AG04450 (cell line): ENCODE measurements at regions not wholly inside any gene's neighbourhood (a gene's known extent, or its start where the extent isn't known, plus 50 kb on each side); places are given as distances from the start of the nearest gene placed in this dataset.

Experiments used
- CTCF ChIA-PET: fragments of 300-600, 350-600 bp; formaldehyde crosslinking; extraction: SDS; loops from one replicate; lab custom pipeline; 2022; ENCODE audit warnings: antibody characterized with exemption, inconsistent platforms; lab: Charles Lee
- POLR2A ChIA-PET: fragments of 350-600 bp; formaldehyde crosslinking; extraction: SDS; loops from one replicate; lab custom pipeline; 2021; ENCODE audit warnings: antibody characterized with exemption, inconsistent platforms; lab: Yijun Ruan, JAX
- DNase-seq: peaks from one replicate; pipeline ENCODE4 v3.0.0-alpha.2; 2011; ENCODE audit warnings: low read depth, low spot score
- H3K27ac ChIP-seq: one replicate; pipeline ENCODE4 v1.5.1; 2012; ENCODE audit warnings: low read depth, low read length, control low read depth
- H3K27me3 ChIP-seq: one replicate; pipeline ENCODE4 v1.6.0; 2012; ENCODE audit warnings: low read length; ENCODE audit not compliant: control insufficient read depth, insufficient read depth
- H3K4me3 ChIP-seq: 2 replicates; pipeline ENCODE4 v1.5.1; 2011; ENCODE audit warnings: mild to moderate bottlenecking, low read depth, low read length, control low read depth
- H3K9me3 ChIP-seq: 2 replicates; pipeline ENCODE4 v1.5.1; 2012; ENCODE audit warnings: low read length; ENCODE audit not compliant: control insufficient read depth, insufficient read depth
- CTCF ChIP-seq: IDR thresholded peaks from 2 replicates; pipeline ENCODE4 v1.5.1; 2011; ENCODE audit warnings: low read depth, low read length, control low read depth, inconsistent platforms

DNA sequence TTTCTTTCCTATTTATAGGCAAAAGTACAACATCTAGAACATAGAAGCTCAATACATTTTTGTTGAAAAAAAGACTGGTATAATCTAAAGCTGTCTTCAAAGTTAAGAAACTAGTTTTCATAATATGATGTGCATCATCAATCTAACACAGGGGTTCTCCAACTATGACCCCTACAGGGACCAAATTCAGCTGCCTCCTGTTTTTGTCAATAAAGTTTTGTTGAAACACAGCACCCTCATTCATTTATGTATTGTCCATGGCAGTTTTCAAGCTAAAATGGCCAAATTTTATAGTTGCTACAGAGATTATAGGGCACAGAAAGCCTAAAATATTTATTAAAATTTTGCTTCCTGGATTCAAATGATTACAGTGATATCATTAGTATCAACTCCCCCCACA, 452.9 kb downstream of the CCER1 start:
- DNase-seq = no peak
- POLR2A ChIA-PET = no interaction called here
- CTCF ChIA-PET = no interaction called here

DNA sequence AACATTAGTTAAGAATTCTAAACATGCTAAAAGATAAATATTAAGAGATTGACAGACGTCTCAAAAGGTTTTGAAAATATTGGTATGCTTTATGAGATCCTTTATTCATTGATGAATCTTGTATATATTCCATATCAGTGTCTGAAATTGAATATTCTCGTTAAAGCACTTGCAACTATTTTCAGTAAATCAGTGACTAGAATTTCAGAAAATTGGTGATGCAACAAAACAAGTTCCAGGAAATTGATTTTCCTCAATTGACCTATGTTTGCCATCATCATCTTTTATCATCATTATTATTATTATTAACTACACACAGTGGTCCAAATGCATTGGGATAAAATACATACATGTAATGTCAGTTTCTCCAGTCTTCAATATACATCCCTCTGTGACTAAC, 453.6 kb downstream of the CCER1 start:
- ChIA-PET CTCF (no interaction called here), POLR2A (no interaction called here)
- Histone ChIP-seq H3K27ac (no peak overlapping the region), H3K4me3 (no peak overlapping the region), H3K27me3 (no peaks in the 10 kb centered on the region), H3K9me3 (no peaks in the 10 kb centered on the region)
- no peak for DNase-seq
- TF ChIP-seq CTCF = no peak

More for the DNA sequence above, 452.9 kb downstream of the CCER1 start:
- H3K27ac ChIP-seq = no peak overlapping the region
- H3K9me3 ChIP-seq = no peaks in the 10 kb centered on the region
- TF ChIP-seq CTCF = no peak
- no peak overlapping the region for H3K4me3 ChIP-seq
- no peaks in the 10 kb centered on the region for H3K27me3 ChIP-seq

GRCh38 chr12:90499795-90500194, 455.2 kb downstream of the CCER1 start:
- ChIA-PET CTCF (no interaction called here), POLR2A (no interaction called here)
- no peak overlapping the region for H3K27ac ChIP-seq
- TF ChIP-seq CTCF = no peak
- no peaks in the 10 kb centered on the region for H3K27me3 ChIP-seq
- no peak for DNase-seq
- no peak overlapping the region for H3K4me3 ChIP-seq
- H3K9me3 ChIP-seq = no peaks in the 10 kb centered on the region

GRCh38 chr12:90497923-90498545, 456.9 kb downstream of the CCER1 start:
- H3K9me3 ChIP-seq = no peaks in the 10 kb centered on the region
- no peaks in the 10 kb centered on the region for H3K27me3 ChIP-seq
- H3K27ac ChIP-seq = no peak overlapping the region
- ChIA-PET POLR2A (no interaction called here), CTCF (no interaction called here)
- TF ChIP-seq CTCF = no peak
- no peak overlapping the region for H3K4me3 ChIP-seq
- DNase-seq = no peak

DNA sequence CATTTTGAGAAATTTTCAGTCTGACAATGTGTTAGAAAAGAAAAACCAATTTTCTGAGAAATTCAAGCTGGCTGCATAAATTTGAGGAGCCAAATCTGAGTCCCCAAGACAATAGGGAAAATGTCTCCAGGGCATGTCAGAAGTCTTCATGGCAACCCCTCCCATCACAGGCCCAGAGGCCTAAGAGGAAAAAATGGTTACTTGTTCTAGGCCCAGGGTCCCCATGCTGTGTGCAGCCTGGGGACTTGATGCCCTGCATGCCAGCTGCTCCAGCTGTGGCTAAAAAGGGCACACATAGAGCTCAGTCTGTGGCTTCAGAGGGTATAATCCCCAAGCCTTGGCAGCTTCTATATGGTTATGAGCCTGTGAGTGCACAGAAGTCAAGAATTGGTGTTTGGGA, 464.6 kb downstream of the CCER1 start:
- no peak for TF ChIP-seq CTCF
- H3K27ac ChIP-seq = no peak overlapping the region
- CTCF ChIA-PET = no interaction called here

More for the DNA sequence above, 464.6 kb downstream of the CCER1 start:
- POLR2A ChIA-PET = no interaction called here
- no peak for DNase-seq
- peaks cover 10% of the 10 kb centered on the region; the same call in 1 of the 2 replicates for H3K9me3 ChIP-seq
- H3K4me3 ChIP-seq = no peak overlapping the region
- no peaks in the 10 kb centered on the region for H3K27me3 ChIP-seq
